ENCODE measurements at regions not wholly inside any gene's neighbourhood (a gene's known extent, or its start where the extent isn't known, plus 50 kb on each side); places are given as distances from the start of the nearest gene placed in this dataset.

GRCh38 chr2:223415071-223415470 lies 187.1 kb downstream of the SCG2 start:
- TF ChIP-seq, protein P1, sequence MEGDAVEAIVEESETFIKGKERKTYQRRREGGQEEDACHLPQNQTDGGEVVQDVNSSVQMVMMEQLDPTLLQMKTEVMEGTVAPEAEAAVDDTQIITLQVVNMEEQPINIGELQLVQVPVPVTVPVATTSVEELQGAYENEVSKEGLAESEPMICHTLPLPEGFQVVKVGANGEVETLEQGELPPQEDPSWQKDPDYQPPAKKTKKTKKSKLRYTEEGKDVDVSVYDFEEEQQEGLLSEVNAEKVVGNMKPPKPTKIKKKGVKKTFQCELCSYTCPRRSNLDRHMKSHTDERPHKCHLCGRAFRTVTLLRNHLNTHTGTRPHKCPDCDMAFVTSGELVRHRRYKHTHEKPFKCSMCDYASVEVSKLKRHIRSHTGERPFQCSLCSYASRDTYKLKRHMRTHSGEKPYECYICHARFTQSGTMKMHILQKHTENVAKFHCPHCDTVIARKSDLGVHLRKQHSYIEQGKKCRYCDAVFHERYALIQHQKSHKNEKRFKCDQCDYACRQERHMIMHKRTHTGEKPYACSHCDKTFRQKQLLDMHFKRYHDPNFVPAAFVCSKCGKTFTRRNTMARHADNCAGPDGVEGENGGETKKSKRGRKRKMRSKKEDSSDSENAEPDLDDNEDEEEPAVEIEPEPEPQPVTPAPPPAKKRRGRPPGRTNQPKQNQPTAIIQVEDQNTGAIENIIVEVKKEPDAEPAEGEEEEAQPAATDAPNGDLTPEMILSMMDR (IDR thresholded peaks at IDR 0.05; ENCODE audit: low read depth, low read length, missing input control): no peak
- no peak for TF ChIP-seq RXRA (IDR thresholded peaks at IDR 0.05)
- TF ChIP-seq EGR1 (IDR thresholded peaks at IDR 0.05; ENCODE audit: low read depth in 2 of 2): no peak
- TF ChIP-seq RAD21 (IDR thresholded peaks at IDR 0.05): no peak
- no peak for TF ChIP-seq TAF1 (conservative IDR thresholded peaks at IDR 0.05)
- TF ChIP-seq YY1 (IDR thresholded peaks at IDR 0.05): no peak
- TF ChIP-seq, protein P2, sequence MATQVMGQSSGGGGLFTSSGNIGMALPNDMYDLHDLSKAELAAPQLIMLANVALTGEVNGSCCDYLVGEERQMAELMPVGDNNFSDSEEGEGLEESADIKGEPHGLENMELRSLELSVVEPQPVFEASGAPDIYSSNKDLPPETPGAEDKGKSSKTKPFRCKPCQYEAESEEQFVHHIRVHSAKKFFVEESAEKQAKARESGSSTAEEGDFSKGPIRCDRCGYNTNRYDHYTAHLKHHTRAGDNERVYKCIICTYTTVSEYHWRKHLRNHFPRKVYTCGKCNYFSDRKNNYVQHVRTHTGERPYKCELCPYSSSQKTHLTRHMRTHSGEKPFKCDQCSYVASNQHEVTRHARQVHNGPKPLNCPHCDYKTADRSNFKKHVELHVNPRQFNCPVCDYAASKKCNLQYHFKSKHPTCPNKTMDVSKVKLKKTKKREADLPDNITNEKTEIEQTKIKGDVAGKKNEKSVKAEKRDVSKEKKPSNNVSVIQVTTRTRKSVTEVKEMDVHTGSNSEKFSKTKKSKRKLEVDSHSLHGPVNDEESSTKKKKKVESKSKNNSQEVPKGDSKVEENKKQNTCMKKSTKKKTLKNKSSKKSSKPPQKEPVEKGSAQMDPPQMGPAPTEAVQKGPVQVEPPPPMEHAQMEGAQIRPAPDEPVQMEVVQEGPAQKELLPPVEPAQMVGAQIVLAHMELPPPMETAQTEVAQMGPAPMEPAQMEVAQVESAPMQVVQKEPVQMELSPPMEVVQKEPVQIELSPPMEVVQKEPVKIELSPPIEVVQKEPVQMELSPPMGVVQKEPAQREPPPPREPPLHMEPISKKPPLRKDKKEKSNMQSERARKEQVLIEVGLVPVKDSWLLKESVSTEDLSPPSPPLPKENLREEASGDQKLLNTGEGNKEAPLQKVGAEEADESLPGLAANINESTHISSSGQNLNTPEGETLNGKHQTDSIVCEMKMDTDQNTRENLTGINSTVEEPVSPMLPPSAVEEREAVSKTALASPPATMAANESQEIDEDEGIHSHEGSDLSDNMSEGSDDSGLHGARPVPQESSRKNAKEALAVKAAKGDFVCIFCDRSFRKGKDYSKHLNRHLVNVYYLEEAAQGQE (IDR thresholded peaks at IDR 0.05): no peak
- no peak for TF ChIP-seq ATF3 (IDR thresholded peaks at IDR 0.05)
- no peak for TF ChIP-seq SP1 (IDR thresholded peaks at IDR 0.05)
- no peak for TF ChIP-seq GABPA (IDR thresholded peaks at IDR 0.05 in 1 of 2, conservative IDR thresholded peaks at IDR 0.05 in 1 of 2)

All from liver (tissue), 3 donors.